Pulmonary artery endothelial cell (primary cell): ENCODE measurements at regions not wholly inside any gene's neighbourhood (a gene's known extent, or its start where the extent isn't known, plus 50 kb on each side); places are given as distances from the start of the nearest gene placed in this dataset.

Experiments used
- DNase-seq: peaks from one replicate; pipeline ENCODE4 v3.0.0-alpha.2; 2011; ENCODE audit warnings: low read depth, low spot score

DNA sequence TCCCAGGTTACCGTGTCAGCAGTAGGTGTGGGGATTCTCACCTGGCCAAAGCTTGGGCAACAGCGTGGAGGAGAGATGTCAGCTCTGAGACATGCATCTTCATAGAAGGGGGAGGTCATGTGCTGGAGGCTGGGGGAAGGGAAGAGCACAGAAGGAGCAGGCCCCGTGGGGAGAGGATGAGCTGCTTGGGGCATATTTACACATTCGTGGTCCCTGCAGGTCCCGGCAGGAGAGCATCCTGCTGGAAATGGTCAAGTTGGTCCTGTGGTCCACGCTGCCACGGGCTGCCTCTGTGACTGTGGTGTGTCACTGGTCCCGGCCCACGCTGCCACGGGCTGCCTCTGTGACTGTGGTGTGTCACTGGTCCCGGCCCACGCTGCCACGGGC lies 195.1 kb upstream of the TWIST2 start:
- no peak for DNase-seq

DNA sequence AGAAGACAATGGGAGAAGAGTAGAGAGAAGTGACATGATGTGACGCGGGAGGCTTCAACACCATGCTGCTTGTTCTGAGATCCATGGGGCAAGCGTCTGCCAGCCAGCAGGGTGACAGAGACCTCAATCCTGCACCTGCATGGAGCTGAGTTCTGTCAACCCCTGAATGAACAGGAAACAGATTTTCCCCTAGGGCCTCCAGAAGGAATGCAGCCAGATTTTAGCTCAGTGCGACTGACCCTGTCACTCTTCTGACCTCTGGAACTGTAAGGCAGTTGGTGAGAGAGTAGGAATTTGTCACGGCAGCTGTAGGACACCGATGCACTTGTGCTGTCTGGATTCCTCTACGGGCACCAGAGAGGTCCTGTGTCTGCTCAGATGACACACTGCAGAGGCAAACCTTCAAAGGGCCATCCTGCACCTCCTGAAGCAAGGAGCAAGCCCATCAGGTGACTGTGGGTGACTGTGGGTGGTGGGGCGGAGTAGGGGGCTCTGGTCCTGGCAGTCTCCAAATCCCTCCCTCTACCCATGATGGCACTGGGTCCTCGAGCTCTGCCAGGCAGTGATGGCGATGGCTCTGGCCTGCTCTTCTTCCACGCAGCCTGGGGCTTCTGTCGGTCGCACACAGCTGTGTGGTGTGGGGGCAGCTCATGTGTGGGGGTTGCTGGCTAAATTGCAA lies 194.3 kb upstream of the TWIST2 start:
- no peak for DNase-seq

DNA sequence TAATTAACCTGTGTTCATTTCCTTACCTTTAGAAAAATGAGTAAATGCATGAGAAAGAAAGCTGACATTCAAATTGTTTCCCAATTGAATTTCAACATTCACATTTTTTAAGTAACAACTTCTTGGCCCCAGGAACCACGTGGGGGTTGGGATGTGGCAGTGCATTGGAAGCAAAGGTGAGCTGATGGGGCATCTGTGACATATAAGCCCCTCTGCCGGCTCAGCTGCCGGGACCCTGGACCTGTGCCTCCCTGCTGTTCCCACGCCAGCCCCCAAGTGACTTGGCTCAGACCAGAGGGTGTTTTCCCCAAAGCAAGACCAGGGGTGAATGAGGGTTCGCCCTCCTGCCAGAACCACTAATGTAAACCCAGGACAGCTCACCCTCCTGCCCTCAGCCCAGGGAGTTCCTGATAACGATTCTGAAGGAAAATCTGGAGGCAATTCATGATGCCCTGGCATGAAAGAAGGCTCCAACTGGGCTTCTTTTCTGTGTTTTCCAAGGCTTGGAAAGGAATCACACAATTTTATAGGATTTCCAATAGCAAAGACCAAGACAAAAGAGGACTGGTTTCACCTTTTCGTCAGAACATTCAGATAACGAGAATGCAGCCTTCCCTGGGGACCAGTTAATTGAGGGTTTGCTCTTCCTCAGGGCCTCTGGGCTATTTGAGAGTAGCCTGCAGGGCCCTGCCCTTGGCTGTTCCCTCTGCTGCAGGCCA lies 193.2 kb upstream of the TWIST2 start:
- no peak for DNase-seq

DNA sequence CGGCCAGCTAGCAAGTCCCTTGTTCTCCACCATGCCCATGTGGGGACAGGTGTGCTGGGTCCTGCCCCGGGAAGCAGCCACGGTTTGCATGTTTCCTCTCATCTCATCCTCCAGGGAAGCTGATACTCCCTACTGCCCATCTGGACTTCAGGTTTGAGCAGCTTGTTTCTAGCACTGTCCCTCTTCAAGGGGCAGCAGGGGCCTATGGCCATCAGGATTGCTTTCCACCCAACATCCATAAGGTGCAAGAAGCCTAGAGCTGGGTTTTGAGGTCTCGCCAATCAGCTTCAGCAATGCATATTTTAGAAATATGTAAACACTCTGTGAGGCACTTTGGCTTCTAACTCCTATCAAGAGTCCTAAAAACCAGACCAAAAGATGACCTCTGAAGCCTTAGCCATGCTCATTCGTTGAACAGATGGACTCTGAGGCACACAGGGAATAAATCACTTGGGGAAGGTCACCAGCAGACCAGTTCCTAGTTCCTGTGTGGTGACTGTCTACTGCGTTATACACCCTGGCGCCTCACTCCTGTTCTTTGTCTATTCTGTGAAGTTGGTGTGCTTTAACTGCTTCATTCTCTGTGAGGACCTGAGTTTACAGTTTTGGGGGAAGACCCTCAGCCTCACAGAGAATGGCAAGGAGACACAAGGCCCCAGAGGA lies 192.6 kb upstream of the TWIST2 start:
- no peak for DNase-seq

DNA sequence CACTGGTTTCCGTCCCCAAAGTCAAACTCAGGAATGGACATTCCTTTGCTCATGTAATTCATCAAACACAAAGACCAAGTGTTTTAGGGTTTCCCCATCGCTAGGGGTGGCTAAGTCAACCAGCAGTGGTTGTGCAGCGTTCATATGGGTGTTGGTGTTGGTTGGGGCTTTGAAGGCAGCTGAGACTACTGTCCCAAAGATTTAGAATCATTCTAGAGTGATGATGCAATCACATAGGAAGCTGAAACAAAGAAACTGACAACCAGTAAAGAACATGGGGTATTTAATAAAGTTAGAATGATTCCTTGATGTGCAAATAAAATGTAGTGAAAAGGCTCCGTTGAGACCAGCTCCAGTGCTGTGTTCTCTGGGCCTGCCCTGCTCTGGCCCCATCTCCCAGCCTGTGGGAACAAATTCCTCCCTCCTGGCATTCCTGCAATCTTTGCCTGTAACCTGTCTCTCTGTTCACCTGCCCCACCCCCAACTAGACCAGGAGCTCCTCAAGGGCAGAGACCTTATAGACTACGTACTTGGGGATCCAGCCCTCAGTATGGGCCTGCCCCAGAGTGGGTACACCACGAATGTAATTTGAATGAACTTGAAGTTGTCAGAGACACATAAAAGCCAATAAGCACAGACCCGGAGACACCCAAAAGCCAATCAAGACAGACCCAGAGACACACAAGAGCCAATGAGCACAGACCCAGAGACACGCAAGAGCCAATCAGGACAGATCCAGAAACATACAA lies 191.7 kb upstream of the TWIST2 start:
- no peak for DNase-seq

DNA sequence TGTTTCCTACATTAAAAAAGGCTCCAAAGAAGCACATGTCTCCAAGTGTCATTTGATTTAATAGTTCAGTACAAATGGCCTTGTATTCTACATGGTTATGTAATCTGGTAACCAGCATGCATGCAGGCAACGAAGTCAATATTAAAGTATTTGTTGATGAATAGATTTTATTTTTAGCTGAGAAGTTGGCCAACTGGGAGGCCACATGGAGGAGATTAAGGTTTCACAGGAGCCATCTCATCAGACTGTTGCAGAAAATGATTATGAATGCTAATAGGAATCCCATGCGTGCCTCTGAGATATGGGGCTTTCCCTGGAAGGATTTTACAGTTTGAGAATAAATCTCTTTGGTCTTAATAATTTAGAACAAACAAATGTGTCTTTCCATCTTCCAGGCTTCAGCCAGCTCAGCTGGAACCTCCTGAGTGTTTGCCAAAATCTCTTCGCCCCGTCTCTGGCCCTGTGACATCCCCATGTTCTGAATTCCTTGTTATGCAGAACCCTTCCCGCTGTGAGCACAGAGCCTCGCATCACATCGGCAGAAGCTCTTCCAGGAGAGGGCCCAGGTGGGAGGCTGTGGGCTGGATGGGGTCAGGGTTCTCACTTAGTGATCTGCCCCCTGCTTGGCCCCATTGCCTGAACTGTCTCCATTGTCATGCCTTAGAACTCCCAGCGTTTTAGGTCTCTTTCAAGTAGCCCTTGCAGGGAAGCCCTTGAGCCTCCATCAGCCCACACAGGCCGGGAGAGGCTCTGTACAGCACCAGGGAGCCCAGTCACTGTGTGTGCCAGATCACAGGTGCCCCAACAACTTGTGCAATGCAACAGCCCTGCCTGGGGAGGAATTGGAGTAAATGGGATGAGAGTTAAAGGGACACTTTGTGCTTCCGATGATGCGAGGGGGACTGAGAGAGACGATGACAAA lies 190.5 kb upstream of the TWIST2 start:
- no peak for DNase-seq

DNA sequence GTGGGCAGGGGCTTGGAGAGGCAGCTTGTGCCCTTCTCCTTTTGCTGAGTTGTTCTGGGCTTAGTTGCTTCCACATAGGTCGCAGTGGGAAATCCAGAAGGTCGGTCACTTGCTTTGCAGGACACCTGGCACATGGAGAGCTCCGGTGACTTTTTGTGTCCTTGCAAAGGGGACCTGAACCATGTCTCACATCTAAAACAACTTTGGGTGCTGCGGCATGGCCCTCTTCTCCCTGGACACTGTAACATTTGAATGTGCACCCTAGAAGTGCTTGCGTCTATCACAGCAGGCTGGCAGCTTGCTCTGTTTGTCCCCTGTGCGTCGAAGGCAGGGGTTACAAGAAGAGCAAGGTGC lies 189.9 kb upstream of the TWIST2 start:
- no peak for DNase-seq

DNA sequence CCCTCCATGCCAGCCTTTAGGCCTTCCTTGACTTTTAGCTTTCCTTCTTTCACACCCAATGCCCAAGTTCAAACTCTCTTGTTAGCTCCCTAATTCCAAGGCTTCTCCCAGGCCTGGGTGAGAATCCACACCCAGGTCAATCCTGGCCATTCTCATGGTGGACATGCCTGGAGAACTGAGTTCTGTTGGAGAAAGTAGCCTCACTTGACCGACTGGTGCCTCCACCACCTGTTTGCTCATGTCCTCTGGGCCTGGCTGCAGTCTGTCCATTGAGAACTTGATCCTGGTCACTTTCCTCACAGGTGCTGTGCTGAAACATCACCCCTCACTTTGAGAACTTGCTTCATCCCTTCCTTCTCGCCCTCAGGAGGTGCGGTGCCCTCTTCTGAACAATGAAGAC lies 189.1 kb upstream of the TWIST2 start:
- DNase-seq = no peak

DNA sequence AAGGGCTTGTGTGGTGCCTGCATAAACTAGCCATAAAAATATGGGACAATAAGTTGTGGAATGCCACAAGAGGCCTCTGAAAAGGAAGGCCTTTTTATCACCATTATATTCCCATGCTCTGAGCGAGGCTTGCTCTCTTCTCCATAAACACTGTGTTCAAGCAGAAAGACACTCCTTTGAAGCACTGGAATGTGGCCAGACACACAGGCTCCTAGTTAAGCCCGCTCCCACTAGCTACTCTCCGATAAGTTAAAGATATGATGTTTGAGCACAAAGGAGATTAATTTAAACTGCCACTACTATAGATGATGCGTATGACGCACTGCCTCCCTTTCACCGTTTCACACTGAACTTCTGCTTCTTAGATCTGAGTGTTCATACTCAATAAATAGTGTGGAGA lies 188.7 kb upstream of the TWIST2 start:
- DNase-seq = no peak

DNA sequence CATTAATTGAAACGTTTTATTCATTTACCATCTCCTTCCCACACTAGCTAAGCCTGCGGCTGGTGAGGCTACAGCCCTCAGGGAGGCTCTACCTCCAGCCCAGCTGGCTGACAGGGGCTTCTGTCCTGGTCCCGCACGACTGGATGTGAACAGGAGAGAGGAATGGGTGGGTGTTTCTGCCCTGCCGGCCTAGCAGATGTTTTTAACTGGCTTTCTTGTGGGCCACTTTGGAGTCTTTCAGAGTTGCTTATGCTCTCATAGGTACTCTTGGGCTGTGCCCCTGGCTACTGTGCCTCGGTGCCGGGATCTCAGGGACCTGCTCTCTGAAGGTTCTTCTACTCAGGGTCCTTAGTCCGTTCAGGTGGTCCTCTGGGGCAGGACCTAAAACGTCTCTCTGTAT lies 184.3 kb upstream of the TWIST2 start:
- DNase-seq = no peak

DNA sequence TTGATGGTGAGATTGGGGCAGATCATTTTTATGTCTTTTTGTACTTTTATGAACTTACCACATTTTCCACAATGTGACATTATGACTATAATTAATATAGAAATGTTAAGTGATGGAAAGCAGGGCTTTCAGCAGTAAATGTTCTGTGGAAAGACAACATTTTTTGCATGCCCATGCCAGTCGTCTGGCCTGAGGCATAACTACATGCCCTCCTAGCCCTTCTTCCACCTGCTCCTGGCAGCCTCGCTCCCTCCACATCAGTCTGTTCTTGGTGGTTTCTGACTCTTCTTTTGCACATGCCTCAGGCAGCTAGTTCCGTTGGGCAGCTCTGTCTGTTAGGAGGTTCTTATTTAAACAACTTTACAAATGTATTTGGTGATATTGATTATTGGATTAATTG lies 182.0 kb upstream of the TWIST2 start:
- no peak for DNase-seq

DNA sequence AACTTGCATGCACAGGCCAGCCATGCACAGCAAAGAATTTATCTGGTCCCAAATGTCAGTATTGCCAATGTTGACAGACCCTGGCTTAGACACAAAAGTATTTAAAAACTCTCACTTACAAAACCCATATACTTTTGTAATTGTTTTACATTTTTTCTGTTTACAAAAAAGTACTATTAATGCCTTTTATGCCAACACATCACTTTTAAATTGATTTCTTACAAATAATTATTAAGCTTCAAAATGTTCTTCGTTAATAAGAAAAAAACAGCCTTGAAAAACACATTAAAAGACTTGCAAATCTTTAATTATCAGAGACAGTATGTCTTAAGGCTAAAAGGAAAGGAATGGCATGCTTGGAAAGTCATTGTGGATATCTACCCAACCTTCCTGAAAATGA lies 181.3 kb upstream of the TWIST2 start:
- no peak for DNase-seq

DNA sequence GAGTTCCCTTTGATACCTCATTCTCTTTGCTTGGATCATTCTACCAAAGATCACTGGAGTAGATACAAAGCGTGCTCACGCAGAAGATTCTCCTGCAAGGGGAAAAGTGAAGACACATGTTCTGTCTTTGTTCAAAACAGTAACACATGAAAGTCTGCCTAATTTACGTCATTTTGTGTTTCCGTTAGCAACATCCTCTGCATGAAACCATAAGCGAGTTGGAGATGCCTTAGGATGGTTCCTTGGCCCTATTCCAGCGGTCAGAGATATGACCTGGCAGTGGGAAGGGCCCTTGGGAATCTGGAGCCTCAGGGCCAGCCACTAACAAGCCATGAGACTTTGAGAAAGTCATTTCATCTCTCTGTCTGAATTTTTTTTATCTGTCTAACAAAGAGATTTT lies 180.9 kb upstream of the TWIST2 start:
- no peak for DNase-seq

DNA sequence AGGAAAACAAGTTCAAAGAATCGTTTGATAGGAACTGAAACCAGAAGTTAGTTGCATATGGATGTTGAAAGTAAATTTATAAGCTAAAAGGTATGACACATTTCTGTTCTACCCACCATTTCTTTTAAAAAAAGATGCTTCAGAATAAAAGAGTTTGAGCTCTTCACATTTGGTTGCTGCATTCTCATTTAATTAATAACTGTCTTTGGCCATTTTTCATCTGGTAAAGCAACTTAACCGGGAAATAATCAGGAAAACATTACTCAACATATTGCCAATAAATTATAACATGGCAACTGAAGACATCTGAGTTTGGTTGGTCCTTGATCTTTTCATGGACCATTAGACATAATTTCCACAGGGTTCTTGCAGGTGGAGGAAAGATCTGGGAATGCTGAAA lies 180.2 kb upstream of the TWIST2 start:
- DNase-seq = no peak

DNA sequence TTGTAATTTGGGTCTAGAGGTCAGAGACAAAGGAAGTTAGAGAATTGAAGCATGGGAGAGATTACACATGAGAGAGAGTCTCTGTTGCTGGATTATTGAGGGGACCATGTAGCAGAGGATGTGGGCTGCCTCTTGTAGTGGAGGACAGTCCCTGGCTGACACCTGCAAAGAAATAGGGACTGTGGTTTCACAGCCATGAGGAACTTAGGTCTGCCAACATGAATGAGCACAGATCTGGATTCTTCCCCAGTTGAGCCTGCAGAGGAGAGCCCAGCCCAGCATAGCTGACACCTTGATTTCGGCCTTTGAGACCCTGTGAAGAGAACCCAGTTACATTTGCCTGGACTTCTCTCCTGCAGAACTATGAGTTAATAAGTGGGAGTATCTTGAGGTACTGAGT lies 179.5 kb upstream of the TWIST2 start:
- DNase-seq = no peak

DNA sequence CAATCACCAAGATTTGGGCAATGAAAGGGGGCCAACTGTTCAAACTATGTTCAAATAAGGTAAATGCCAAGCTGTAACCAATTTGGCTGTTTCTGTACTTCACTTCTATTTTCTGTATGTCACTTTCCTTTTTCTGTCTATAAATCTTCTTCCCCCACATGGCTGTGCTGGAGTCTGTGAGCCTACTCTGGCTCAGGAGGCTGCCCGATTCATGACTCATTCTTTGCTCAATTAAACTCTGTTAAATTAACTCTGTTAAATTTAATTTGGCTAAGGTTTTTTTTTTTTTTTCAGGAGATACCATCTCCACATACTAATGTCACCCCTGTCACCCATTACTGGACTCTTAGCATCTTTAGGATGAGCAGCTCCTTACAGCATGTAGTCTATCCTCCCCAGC lies 178.8 kb upstream of the TWIST2 start:
- DNase-seq = no peak

DNA sequence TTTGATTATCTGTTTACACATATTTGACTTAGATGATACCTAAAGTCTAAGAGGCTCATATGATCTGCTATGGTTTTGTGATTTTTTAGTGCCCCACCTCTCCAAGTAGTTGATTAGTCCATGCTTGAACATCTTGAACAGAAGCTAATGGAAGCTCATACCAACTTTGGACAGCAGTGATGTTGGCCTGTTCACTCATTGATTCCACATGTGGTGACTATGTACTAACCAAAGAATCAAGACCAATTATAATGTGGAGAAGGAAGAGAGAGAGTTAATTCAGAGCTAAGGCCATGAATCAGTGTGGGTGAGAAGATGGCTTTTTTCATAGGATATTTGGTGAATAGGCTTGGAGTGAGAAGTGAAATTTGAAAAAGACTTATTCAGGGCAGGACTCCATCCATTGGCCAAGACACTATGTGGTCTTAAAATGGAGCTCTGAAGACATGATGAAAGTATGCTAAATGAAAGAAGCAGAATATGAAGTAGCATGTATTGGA lies 178.3 kb upstream of the TWIST2 start:
- DNase-seq = no peak

DNA sequence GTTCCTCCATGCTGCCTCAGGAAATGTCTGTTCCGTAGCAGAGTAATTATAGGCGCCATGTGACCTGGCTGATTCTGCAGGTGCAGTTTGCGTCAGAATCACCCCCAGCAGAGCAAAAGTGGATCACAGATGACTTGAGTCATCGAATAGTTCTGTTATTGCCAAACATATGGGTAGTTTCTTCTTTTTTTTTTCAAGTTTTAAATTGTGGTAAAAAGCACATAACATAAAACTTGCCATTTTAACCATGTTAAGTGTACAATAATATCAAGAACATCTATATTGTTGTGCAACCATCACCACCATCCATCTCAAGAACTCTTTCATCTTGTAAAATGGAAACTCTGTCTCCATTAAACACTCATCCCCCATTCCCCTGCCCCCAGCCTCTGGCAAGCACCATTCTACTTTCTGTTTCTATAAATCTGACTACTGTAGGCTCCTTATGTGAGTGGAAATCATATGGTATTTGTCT lies 177.7 kb upstream of the TWIST2 start:
- no peak for DNase-seq

DNA sequence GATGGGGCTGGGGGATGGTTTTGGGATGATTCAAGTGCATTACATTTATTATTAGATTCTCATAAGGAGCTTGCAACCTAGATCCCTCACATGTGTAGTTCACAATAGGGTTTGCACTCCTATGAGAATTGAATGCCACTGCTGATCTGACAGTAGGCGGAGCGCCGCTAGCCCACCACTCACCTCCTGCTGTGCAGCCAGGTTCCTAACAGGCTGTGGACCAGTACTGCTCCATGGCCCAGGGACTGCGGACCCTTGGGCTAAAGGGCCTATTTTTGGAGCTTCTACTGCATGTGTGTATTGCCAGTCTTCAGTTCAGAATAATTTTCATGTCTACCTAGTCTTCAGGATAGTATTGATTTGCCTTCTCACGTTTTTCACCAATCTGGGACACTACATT lies 165.3 kb upstream of the TWIST2 start:
- no peak for DNase-seq

DNA sequence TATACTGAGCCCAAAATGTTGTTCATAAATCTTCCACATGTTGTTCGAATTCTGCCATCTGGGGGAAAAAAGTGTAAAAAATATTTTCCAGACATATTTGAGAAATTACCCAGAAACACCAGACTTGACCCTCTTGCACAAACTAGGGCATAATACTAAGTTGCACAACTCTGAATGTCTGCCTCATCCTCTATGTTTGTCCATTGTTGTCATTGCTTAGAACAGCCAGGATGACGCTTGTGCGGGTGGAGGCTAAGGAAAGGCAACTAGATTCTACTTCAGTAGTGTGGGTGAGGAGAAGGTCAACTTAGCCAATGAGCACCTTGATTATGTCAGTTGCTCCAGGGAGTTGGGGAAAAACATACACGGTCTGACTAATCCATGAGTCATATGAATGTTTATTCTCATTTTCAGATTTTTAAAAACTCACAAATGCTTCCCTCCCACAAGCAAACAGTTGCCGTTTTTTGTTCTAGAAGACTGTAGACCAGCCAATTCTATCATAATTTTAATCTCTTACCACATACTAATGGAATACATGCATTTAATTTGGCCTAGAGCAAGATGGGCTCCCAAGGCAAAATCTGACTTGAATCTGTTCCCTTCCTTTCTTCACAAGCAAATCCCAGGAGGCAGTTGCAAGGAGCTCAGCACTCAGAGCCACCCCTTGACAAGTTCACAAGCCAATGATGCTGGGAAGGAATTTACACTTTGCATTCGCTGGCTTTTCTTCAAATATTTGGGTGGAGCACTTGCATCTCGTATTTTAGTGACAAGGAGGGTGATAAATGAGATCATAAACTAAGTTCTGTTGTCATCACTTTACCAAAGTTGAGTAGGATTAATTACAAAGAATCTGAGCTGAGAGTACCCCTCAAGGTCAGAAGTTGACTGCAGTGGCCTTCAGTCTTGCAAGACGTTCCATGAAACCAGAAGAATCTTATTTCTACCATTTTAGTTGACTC lies 163.2 kb upstream of the TWIST2 start:
- DNase-seq = peak; percentile 41
